Right lobe of liver (tissue), 6 donors: ENCODE measurements at regions not wholly inside any gene's neighbourhood (a gene's known extent, or its start where the extent isn't known, plus 50 kb on each side); places are given as distances from the start of the nearest gene placed in this dataset.

Experiments
- ATAC-seq, 4 donors: fragments of 200-7000 bp; cut with Tn5 transposase; one replicate each; pipeline ENCODE4 v1.9.1; 2020; ENCODE audit warnings: mild to moderate bottlenecking in 4 of 4, moderate library complexity in 4 of 4
- DNase-seq, 3 donors: peaks; one replicate each; pipeline ENCODE4 v3.0.0-alpha.2; 2020
- H3K27ac ChIP-seq, 3 donors: fragments of 200-600 bp; one replicate each; pipeline ENCODE4 v1.8.0; 2022
- H3K27me3 ChIP-seq, 2 donors: fragments of 200-600 bp; one replicate each; pipeline ENCODE4 v1.8.0; 2022
- H3K36me3 ChIP-seq, 4 donors: fragments of 200-600 bp; sonication (generic) in 1 of 4; one replicate each; pipeline versions ENCODE4 v1.5.1 to v1.8.0; 2017 to 2022; ENCODE audit warnings: control low read depth in 1 of 4
- H3K4me1 ChIP-seq, 4 donors: fragments of 200-600 bp; sonication (generic) in 1 of 4; one replicate each; pipeline versions ENCODE4 v1.5.1 to v1.8.0; 2017 to 2022; ENCODE audit warnings: control low read depth in 1 of 4
- H3K4me3 ChIP-seq, 3 donors: fragments of 200-600 bp; one replicate each; pipeline ENCODE4 v1.8.0; 2022
- H3K9me3 ChIP-seq, 4 donors: fragments of 200-600 bp; sonication (generic) in 1 of 4; one replicate each; pipeline versions ENCODE4 v1.5.1 to v1.8.0; 2017 to 2022; ENCODE audit warnings: control low read depth in 1 of 4
- POLR2A ChIP-seq: fragments of 450-650 bp; IDR thresholded peaks from one replicate; pipeline ENCODE4 v1.6.1; 2017; ENCODE audit warnings: antibody characterized with exemption, mild to moderate bottlenecking
- WGBS: methylation state at CpG from one replicate; pipeline ENCODE4 v1.1.6; 2018; ENCODE audit warnings: low coverage, low lambda C conversion rate; ENCODE audit not compliant: insufficient coverage; ENCODE audit errors: missing lambda C conversion rate; 5-methylcytosine and 5-hydroxymethylcytosine counted together
- intact Hi-C, 2 donors: fragments of 100-400 bp; cut with DNase I; formaldehyde crosslinking; loops; one replicate each; pipeline versions ENCODE4 v1.11.2 to v1.14.1; 2022
- TF ChIP-seq, protein P1 (sequence below), 4 donors: fragments of 200-600 bp in 3 of 4; fragments of 450-650 bp in 1 of 4; IDR thresholded peaks; one replicate each; pipeline versions ENCODE4 v1.5.1 to v1.8.0; 2016 to 2022; ENCODE audit warnings: antibody characterized with exemption in 4 of 4, mild to moderate bottlenecking in 2 of 4
- donor health status: DM: no; HTN: yes; CAD: no.
- donor health status: DM: no; HTN: no; CAD: no.
- donor health status: DM: no; HTN: no; CAD: no.
- donor health status: DM: no; HTN: yes; CAD: no.
- donor health status: DM: no; HTN: yes; CAD: no.

DNA sequence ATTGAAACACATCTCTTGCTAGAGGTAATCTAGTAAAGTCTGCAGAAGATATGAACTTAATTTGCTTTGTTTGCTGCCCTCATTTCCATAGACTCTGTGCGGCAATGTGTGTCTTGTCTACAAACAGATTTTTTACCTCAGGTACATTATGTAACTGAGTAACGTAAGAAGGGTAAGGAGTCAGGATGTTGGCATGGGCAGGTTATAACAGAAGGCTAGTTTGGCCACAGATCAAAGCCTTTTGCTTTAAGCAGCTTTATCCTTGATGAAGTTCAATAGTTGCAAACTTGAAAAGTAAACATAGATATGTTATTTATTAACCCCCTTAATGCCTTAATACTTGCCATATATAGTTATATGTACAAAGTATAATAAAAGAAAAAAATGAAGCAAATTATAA, 391.6 kb upstream of the FKBP1C start:
- DNase-seq, result no peak
- Histone ChIP-seq H3K9me3 (no peaks in the 10 kb centered on the region), H3K27me3 (no peaks in the 10 kb centered on the region), H3K27ac (no peak overlapping the region), H3K36me3 (no peaks in the 10 kb centered on the region), H3K4me3 (no peak overlapping the region), H3K4me1 (no peaks in the 10 kb centered on the region)
- intact Hi-C loops, result no loop called here
- 30% methylated on average over 2 of the region's 2 CpGs for WGBS
- TF ChIP-seq POLR2A, result no peak
- ATAC-seq, result no peak

DNA sequence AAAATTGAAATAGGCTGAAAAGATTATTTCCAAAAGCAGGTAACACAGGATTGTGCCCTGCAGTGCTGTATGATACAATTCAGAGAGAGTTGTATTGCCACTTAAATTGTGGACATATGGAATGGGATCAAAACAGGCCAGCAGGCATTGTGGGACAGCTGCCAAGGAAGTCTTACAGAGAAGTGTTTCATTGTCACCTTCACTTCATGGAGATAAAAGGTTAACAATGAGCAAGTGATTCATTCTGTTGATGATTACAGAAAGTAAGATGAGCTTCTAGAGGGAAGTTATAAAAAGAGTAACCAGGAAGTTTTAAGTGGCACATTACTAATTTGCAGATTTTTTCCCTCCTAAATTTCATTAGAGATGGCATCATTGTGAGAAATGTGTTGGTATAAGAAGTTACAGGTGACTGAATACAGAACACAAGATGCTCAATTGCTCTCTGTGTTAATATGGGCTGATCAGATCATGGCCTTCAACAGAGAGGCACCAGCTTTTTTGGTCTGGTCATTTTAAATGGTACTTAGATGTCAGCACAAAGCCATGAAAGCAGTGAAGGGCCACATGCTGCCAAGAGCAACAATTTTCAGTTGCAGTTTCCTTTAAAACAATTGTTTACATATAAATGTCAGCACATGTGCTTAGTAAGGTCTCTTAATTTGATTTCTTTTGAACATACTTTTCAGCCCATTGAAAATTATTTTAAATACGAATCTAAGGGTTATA, 402.5 kb upstream of the FKBP1C start:
- no peaks in the 10 kb centered on the region for H3K27me3 ChIP-seq
- no peak overlapping the region for H3K4me3 ChIP-seq
- no peaks in the 10 kb centered on the region for H3K36me3 ChIP-seq
- intact Hi-C loops, result no loop called here
- 33% methylated on average over 1 of the region's 1 CpG for WGBS
- DNase-seq (no peak), ATAC-seq (no peak)
- TF ChIP-seq POLR2A, result no peak
- TF ChIP-seq, protein P1, sequence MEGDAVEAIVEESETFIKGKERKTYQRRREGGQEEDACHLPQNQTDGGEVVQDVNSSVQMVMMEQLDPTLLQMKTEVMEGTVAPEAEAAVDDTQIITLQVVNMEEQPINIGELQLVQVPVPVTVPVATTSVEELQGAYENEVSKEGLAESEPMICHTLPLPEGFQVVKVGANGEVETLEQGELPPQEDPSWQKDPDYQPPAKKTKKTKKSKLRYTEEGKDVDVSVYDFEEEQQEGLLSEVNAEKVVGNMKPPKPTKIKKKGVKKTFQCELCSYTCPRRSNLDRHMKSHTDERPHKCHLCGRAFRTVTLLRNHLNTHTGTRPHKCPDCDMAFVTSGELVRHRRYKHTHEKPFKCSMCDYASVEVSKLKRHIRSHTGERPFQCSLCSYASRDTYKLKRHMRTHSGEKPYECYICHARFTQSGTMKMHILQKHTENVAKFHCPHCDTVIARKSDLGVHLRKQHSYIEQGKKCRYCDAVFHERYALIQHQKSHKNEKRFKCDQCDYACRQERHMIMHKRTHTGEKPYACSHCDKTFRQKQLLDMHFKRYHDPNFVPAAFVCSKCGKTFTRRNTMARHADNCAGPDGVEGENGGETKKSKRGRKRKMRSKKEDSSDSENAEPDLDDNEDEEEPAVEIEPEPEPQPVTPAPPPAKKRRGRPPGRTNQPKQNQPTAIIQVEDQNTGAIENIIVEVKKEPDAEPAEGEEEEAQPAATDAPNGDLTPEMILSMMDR (IDR thresholded peaks at IDR 0.05), result no peak
- H3K27ac ChIP-seq, result no peak overlapping the region
- H3K4me1 ChIP-seq, result no peaks in the 10 kb centered on the region
- no peaks in the 10 kb centered on the region for H3K9me3 ChIP-seq

DNA sequence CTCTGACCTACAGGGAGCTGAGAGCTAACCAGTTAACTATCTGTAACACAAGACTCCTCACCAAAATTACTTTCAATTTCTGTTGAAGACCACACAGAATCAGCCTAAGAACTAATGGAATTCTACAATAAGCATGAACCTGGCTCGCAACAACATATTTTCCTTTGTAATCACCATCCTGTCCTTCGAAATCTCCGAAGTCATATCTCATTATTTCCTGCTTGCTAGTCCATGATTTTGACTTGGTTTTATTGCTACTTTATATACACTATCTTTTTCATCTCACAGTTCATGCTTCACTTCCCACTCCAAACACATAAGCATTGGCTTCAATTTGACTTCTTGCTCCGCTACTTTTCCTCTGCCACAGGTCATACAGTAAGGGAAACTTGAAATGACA, 405.8 kb upstream of the FKBP1C start:
- intact Hi-C loops, result no loop called here
- Histone ChIP-seq H3K36me3 (no peaks in the 10 kb centered on the region), H3K4me3 (no peak overlapping the region), H3K27ac (no peak overlapping the region), H3K27me3 (no peaks in the 10 kb centered on the region), H3K4me1 (no peaks in the 10 kb centered on the region), H3K9me3 (no peaks in the 10 kb centered on the region)
- no peak for ATAC-seq
- 51% methylated on average over 4 of the region's 4 CpGs for WGBS
- DNase-seq, result no peak
- TF ChIP-seq, protein P1 (IDR thresholded peaks at IDR 0.05), result no peak
- no peak for TF ChIP-seq POLR2A

DNA sequence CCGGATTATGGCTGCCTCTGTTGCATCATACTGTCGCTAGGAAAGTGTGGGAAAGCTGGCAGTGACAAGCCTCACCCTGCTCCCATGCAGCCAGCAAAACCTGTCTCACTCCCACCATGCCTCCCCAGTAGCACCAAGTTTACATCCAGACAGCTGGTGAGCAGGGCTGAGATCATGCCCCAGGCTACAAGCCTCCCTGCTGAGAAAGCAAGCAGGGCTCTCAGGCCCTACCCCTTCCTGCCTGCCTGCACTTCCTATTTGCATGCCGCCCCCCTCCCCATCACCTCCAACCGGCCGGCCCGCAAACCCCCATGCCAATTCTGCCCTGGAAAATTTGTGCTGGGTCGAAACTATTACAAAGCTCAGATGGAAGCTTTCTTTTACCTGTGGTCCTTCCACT, 408.2 kb upstream of the FKBP1C start:
- DNase-seq (no peak), ATAC-seq (peak in 1 of 4 donors; percentile 21)
- no peaks in the 10 kb centered on the region for H3K36me3 ChIP-seq
- H3K4me1 ChIP-seq, result no peaks in the 10 kb centered on the region
- TF ChIP-seq, protein P1 (IDR thresholded peaks at IDR 0.05), result no peak
- TF ChIP-seq POLR2A, result no peak
- intact Hi-C loops, result no loop called here
- no peaks in the 10 kb centered on the region for H3K9me3 ChIP-seq
- H3K4me3 ChIP-seq, result no peak overlapping the region
- H3K27me3 ChIP-seq, result no peaks in the 10 kb centered on the region
- no peak overlapping the region for H3K27ac ChIP-seq
- WGBS, result 59% methylated on average over 7 of the region's 7 CpGs

DNA sequence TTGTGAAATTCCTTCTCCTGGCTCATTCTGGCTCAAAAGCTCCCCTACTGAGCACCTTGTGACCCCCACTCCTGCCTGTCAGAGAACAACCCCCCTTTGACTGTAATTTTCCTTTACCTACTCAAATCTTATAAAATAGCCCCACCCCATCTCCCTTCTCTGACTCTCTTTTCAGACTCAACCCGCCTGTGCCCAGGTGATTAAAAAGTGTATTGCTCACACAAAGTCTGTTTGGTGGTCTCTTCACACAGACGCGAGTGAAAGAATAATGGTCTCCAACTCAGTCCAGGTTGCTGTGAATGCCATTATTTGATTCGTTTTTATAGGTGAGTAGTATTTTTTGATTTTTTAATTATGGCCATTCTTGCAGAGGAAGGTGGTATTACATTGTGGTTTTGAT, 414.1 kb upstream of the FKBP1C start:
- no peak overlapping the region for H3K27ac ChIP-seq
- no peak for DNase-seq
- no peaks in the 10 kb centered on the region for H3K27me3 ChIP-seq
- 45% methylated on average over 4 of the region's 4 CpGs for WGBS
- no peaks in the 10 kb centered on the region for H3K4me1 ChIP-seq
- no peaks in the 10 kb centered on the region for H3K9me3 ChIP-seq
- H3K36me3 ChIP-seq, result no peaks in the 10 kb centered on the region
- no peak for ATAC-seq
- TF ChIP-seq, protein P1 (IDR thresholded peaks at IDR 0.05), result no peak
- TF ChIP-seq POLR2A, result no peak
- intact Hi-C loops, result no loop called here
- H3K4me3 ChIP-seq, result no peak overlapping the region
